Natural killer cell (primary cell): ENCODE measurements at regions not wholly inside any gene's neighbourhood (a gene's known extent, or its start where the extent isn't known, plus 50 kb on each side); places are given as distances from the start of the nearest gene placed in this dataset.

Experiments
- ATAC-seq, 3 donors: fragments of 150-1000 bp in 2 of 3; fragments of 200-7000 bp in 1 of 3; cut with Tn5 transposase; 1 replicate in 1 of 3; 2 replicates in 2 of 3; pipeline ENCODE4 v1.10.0; 2021; ENCODE audit warnings: mild to moderate bottlenecking in 2 of 3, moderate library complexity in 2 of 3
- DNase-seq, 2 donors: peaks; one replicate each; pipeline versions ENCODE4 v3.0.0 to v3.0.0-alpha.2; 2013 to 2021; ENCODE audit warnings: mixed read lengths in 1 of 2
- H3K27ac ChIP-seq: one replicate; pipeline ENCODE4 v1.5.1; 2013; ENCODE audit warnings: mild to moderate bottlenecking, low read length
- H3K27me3 ChIP-seq: one replicate; pipeline ENCODE4 v1.6.1; 2013; ENCODE audit warnings: low read length; ENCODE audit not compliant: control insufficient read depth, insufficient read depth
- H3K36me3 ChIP-seq: one replicate; pipeline ENCODE4 v1.6.1; 2013; ENCODE audit warnings: low read length; ENCODE audit not compliant: control insufficient read depth, insufficient read depth
- H3K4me1 ChIP-seq: one replicate; pipeline ENCODE4 v1.6.1; 2013; ENCODE audit warnings: low read length; ENCODE audit not compliant: control insufficient read depth, insufficient read depth
- H3K4me3 ChIP-seq: one replicate; pipeline ENCODE4 v1.5.1; 2013; ENCODE audit warnings: low read length
- H3K9me3 ChIP-seq: one replicate; pipeline ENCODE4 v1.6.1; 2013; ENCODE audit warnings: low read length; ENCODE audit not compliant: control insufficient read depth, insufficient read depth
- H3K27ac Mint-ChIP-seq, 2 donors: one replicate each; pipeline ENCODE4 v1.8.0; 2022; ENCODE audit warnings: mild to moderate bottlenecking in 2 of 2, mixed read lengths in 2 of 2, moderate library complexity in 1 of 2
- H3K27me3 Mint-ChIP-seq, 2 donors: one replicate each; pipeline ENCODE4 v1.8.0; 2022; ENCODE audit warnings: low read depth in 2 of 2, mixed read lengths in 2 of 2
- H3K36me3 Mint-ChIP-seq: one replicate; pipeline ENCODE4 v1.8.0; 2022; ENCODE audit warnings: mixed read lengths
- H3K4me1 Mint-ChIP-seq, 2 donors: one replicate each; pipeline ENCODE4 v1.8.0; 2022; ENCODE audit warnings: mixed read lengths in 2 of 2
- H3K4me3 Mint-ChIP-seq: one replicate; pipeline ENCODE4 v1.8.0; 2022; ENCODE audit warnings: mild to moderate bottlenecking, moderate library complexity, mixed read lengths
- H3K9me3 Mint-ChIP-seq, 2 donors: one replicate each; pipeline ENCODE4 v1.8.0; 2022; ENCODE audit warnings: mixed read lengths in 2 of 2
- CTCF ChIP-seq: fragments of 200-600 bp; IDR thresholded peaks from one replicate; pipeline ENCODE4 v1.8.0; 2022; ENCODE audit warnings: antibody characterized with exemption
- WGBS: methylation state at CpG from one replicate; pipeline ENCODE4 v1.1.7; 2013; ENCODE audit warnings: missing lambda C conversion rate; ENCODE audit not compliant: insufficient coverage; 5-methylcytosine and 5-hydroxymethylcytosine counted together
- intact Hi-C: fragments of 100-400 bp; cut with micrococcal nuclease; formaldehyde crosslinking; loops from one replicate; pipeline ENCODE4 v1.14.2; 2022

- Histone ChIP-seq H3K36me3 (no peaks in the 10 kb centered on the region), H3K27me3 (no peaks in the 10 kb centered on the region), H3K4me1 (no peaks in the 10 kb centered on the region), H3K27ac (no peak overlapping the region), H3K9me3 (no peaks in the 10 kb centered on the region), H3K4me3 (no peak overlapping the region)
- DNase-seq (no peak), ATAC-seq (no peak)
- intact Hi-C loops: no loop called here
- Mint-ChIP-seq H3K36me3 (no peaks in the 10 kb centered on the region), H3K27ac (no peak overlapping the region), H3K27me3 (peaks cover 8 to 10% of the 10 kb centered on the region in 2 donors), H3K9me3 (peaks cover 0 to 2% of the 10 kb centered on the region in 2 donors), H3K4me3 (no peak overlapping the region), H3K4me1 (no peaks in the 10 kb centered on the region)
- no peak for TF ChIP-seq CTCF
- 94% methylated on average over 20 of the region's 20 CpGs for WGBS
Observed at GRCh38 chr10:21393931-21394330, 131.6 kb downstream of the SKIDA1 start.

- 87% methylated on average over 6 of the region's 8 CpGs for WGBS
- Histone ChIP-seq H3K27ac (no peak overlapping the region), H3K9me3 (no peaks in the 10 kb centered on the region), H3K4me3 (no peak overlapping the region), H3K36me3 (no peaks in the 10 kb centered on the region), H3K4me1 (no peaks in the 10 kb centered on the region), H3K27me3 (no peaks in the 10 kb centered on the region)
- DNase-seq: no peak
- no peak overlapping the region for H3K4me3 Mint-ChIP-seq
- intact Hi-C loops: no loop called here
- H3K36me3 Mint-ChIP-seq: no peaks in the 10 kb centered on the region
- H3K27ac Mint-ChIP-seq: no peak overlapping the region
- H3K9me3 Mint-ChIP-seq: no peaks in the 10 kb centered on the region
- TF ChIP-seq CTCF: no peak
- ATAC-seq: no peak
- no peaks in the 10 kb centered on the region for H3K4me1 Mint-ChIP-seq
- peaks cover 11 to 20% of the 10 kb centered on the region in 2 donors for H3K27me3 Mint-ChIP-seq
Observed at GRCh38 chr10:21388589-21388988, 136.9 kb downstream of the SKIDA1 start.

GRCh38 chr10:21387868-21388267, 137.6 kb downstream of the SKIDA1 start:
- H3K9me3 ChIP-seq: no peaks in the 10 kb centered on the region
- no peaks in the 10 kb centered on the region for H3K4me1 ChIP-seq
- Mint-ChIP-seq H3K4me1 (no peaks in the 10 kb centered on the region), H3K4me3 (no peak overlapping the region), H3K9me3 (no peaks in the 10 kb centered on the region), H3K27me3 (peaks cover 11 to 20% of the 10 kb centered on the region in 2 donors), H3K27ac (no peak overlapping the region), H3K36me3 (no peaks in the 10 kb centered on the region)
- TF ChIP-seq CTCF: no peak
- no peak overlapping the region for H3K27ac ChIP-seq
- no peaks in the 10 kb centered on the region for H3K36me3 ChIP-seq
- DNase-seq (no peak), ATAC-seq (no peak)
- WGBS: 91% methylated on average over 11 of the region's 11 CpGs
- intact Hi-C loops: no loop called here
- H3K4me3 ChIP-seq: no peak overlapping the region
- H3K27me3 ChIP-seq: no peaks in the 10 kb centered on the region

- DNase-seq: no peak
- Mint-ChIP-seq H3K4me1 (no peaks in the 10 kb centered on the region), H3K9me3 (no peaks in the 10 kb centered on the region)
Observed at GRCh38 chr10:21385996-21386585, 139.4 kb downstream of the SKIDA1 start.

More at GRCh38 chr10:21385996-21386585, 139.4 kb downstream of the SKIDA1 start:
- intact Hi-C loops: no loop called here
- Mint-ChIP-seq H3K36me3 (no peaks in the 10 kb centered on the region), H3K4me3 (no peak overlapping the region), H3K27ac (no peak overlapping the region), H3K27me3 (peaks cover 9 to 20% of the 10 kb centered on the region in 2 donors)
- ATAC-seq: no peak
- no peaks in the 10 kb centered on the region for H3K4me1 ChIP-seq
- 92% methylated on average over 5 of the region's 5 CpGs for WGBS
- no peak overlapping the region for H3K27ac ChIP-seq
- no peaks in the 10 kb centered on the region for H3K36me3 ChIP-seq
- H3K4me3 ChIP-seq: no peak overlapping the region
- H3K9me3 ChIP-seq: no peaks in the 10 kb centered on the region
- no peak for TF ChIP-seq CTCF
- no peaks in the 10 kb centered on the region for H3K27me3 ChIP-seq
